ENCODE measurements at regions not wholly inside any gene's neighbourhood (a gene's known extent, or its start where the extent isn't known, plus 50 kb on each side); places are given as distances from the start of the nearest gene placed in this dataset.

DNA sequence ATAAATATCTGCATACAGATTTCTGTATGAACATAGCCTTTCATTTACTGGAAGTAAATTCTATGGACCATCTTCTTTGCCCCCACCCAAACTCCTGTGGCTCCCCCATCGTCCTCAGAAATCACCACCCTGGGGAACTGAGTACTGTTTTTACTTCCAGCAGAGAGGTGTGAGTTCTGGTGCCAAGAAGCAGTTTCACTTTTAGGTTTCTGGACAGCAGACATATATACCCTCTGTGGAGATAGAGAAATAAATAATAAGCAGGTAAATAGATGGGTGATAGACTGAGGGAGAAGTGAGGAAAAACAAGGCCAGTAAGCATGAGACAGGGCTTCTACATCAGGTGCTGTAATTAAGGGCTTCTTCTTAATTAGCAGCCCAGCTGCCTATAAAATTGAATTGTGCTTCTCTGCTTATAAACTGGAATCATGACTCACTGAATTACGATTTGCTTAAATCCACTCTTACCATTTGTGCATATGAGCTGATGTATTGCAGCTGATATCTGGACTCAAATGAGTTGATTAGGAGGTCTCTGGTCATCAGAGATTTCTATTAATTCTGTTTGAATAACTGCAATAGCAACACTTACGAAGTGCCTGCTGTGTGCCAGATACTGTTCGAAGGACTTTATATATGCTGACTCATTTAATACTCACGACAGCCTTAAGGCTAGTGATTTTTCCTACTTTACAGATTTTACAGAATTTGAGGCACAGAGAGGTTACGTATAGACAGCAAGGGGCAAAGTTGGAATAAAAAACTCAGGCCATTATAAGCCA lies 60.8 kb upstream of the DHX15 start:
- intact Hi-C loops (cut with micrococcal nuclease; ENCODE audit: unreplicated experiment): loop anchor here (5.0 kb wide), 1 partner anchor 63 kb away; the partner anchor contains the start of gene DHX15
- Histone ChIP-seq H3K4me1 (replicated peaks; ENCODE audit: insufficient read depth) (peaks cover 38% of the 10 kb centered on the region), H3K79me2 (ENCODE audit: low read depth) (no peaks in the 10 kb centered on the region), H4K20me1 (ENCODE audit: insufficient read depth) (no peaks in the 10 kb centered on the region), H3K9me3 (ENCODE audit: insufficient read depth, low read depth) (no peaks in the 10 kb centered on the region), H3K36me3 (ENCODE audit: low read depth) (no peaks in the 10 kb centered on the region), H3F3A (ENCODE audit: insufficient read depth, low read depth) (peaks cover 26% of the 10 kb centered on the region), H3K4me3 (no peak overlapping the region), H3K27ac (peak overlapping the region; percentile 11; the same call in 1 of the 2 replicates), H3K9me2 (ENCODE audit: insufficient read depth) (no peaks in the 10 kb centered on the region), H3K27me3 (ENCODE audit: insufficient read depth, low read depth) (no peaks in the 10 kb centered on the region), H2AFZ (no peak overlapping the region), H3K4me2 (peak overlapping the region; percentile 18; the same call in 1 of the 2 replicates)
- ChIA-PET CTCF (no interaction called here), POLR2A (ENCODE audit: unreplicated experiment) (no interaction called here)
- BruUV-seq (replicated peaks): no TSS peak
- DNase-seq: no peak
- TF ChIP-seq, protein P1, sequence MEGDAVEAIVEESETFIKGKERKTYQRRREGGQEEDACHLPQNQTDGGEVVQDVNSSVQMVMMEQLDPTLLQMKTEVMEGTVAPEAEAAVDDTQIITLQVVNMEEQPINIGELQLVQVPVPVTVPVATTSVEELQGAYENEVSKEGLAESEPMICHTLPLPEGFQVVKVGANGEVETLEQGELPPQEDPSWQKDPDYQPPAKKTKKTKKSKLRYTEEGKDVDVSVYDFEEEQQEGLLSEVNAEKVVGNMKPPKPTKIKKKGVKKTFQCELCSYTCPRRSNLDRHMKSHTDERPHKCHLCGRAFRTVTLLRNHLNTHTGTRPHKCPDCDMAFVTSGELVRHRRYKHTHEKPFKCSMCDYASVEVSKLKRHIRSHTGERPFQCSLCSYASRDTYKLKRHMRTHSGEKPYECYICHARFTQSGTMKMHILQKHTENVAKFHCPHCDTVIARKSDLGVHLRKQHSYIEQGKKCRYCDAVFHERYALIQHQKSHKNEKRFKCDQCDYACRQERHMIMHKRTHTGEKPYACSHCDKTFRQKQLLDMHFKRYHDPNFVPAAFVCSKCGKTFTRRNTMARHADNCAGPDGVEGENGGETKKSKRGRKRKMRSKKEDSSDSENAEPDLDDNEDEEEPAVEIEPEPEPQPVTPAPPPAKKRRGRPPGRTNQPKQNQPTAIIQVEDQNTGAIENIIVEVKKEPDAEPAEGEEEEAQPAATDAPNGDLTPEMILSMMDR (conservative IDR thresholded peaks at IDR 0.05): no peak
- no peak for TF ChIP-seq EZH2 (IDR thresholded peaks at IDR 0.05; ENCODE audit: low read depth)

DNA sequence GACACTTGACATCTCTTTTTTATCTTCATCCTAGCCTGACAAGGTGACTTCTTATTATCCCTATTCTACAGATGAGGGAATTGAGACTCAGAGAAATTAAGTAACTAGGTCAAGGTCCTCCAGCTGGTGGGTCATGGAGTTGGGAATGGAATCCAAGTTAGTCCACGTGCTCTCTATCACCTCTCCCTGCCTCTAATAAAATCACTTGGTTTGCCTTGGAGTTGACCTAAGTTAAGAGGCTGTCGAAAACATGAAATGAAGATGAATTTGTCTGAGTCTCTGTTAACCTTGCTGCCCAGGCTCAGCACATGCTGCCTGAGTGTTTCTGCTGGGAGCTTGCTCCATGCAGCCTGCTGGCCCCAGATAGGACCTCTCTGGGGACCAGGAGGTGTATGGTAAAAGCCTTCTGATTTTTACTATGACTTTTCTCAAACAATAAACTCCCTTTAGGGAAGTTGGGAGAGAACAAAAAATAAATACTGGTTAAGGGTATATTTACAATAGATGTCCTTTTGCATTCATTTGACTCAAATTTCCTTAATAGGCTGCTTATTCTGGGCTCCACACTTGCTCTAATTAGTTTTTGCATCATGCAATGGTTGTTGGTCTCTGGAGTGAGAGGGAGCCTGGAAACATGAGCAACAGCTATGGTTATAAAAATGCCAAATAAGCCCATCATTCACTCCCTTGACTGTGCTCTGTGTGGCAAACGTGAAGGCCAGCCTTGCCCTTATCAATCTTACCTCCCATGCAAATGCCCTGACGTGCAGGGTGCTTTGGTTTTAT lies 61.6 kb upstream of the DHX15 start:
- Histone ChIP-seq H4K20me1 (ENCODE audit: insufficient read depth) (no peaks in the 10 kb centered on the region), H3K4me3 (no peak overlapping the region), H3K4me1 (replicated peaks; ENCODE audit: insufficient read depth) (peaks cover 38% of the 10 kb centered on the region), H3K4me2 (peak overlapping the region; percentile 18; the same call in 1 of the 2 replicates), H3K79me2 (ENCODE audit: low read depth) (no peaks in the 10 kb centered on the region), H3K36me3 (ENCODE audit: low read depth) (no peaks in the 10 kb centered on the region), H3K9me2 (ENCODE audit: insufficient read depth) (no peaks in the 10 kb centered on the region), H2AFZ (no peak overlapping the region), H3K9me3 (ENCODE audit: insufficient read depth, low read depth) (no peaks in the 10 kb centered on the region), H3K27ac (no peak overlapping the region), H3F3A (ENCODE audit: insufficient read depth, low read depth) (peaks cover 26% of the 10 kb centered on the region), H3K27me3 (ENCODE audit: insufficient read depth, low read depth) (no peaks in the 10 kb centered on the region)
- ChIA-PET CTCF (no interaction called here), POLR2A (ENCODE audit: unreplicated experiment) (no interaction called here)
- BruUV-seq (replicated peaks): no TSS peak
- TF ChIP-seq, protein P1 (conservative IDR thresholded peaks at IDR 0.05): no peak
- no peak for TF ChIP-seq EZH2 (IDR thresholded peaks at IDR 0.05; ENCODE audit: low read depth)
- no peak for DNase-seq
- intact Hi-C loops (cut with micrococcal nuclease; ENCODE audit: unreplicated experiment): no loop called here

DNA sequence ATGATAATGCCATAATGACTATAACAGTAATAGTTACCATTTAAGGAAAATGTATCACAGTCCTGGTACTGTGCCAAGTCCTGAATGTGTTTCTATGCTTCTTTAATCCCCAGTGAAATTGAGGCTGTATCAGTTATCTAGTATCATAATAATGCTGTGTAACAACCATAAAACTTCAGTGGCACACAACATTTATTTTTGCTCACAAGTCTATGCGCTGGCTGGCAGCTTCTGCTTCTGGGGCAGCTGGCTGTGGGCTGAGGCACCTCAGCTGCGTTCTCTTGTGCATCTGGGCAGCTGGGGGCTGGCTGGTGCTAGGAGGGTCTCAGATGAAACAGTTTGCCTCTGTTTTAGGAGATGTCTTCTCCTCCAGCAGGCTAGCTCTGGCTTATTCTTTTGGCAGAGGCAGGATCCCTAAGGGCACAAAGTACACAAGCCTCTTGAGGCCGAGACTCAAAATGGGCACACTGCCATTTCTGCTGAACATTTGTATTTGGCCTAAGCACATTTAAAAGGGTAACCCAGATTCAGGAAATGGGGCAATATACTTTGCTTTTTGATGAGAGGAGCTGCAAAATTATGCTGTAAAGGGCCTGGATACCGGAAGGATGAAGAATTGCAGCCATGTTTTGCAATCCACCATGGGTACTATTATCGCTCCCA lies 62.6 kb upstream of the DHX15 start:
- no peak for DNase-seq
- intact Hi-C loops (cut with micrococcal nuclease; ENCODE audit: unreplicated experiment): no loop called here
- H3K4me1 ChIP-seq (replicated peaks; ENCODE audit: insufficient read depth): peaks cover 38% of the 10 kb centered on the region
- H3K36me3 ChIP-seq (ENCODE audit: low read depth): no peaks in the 10 kb centered on the region
- H3K9me3 ChIP-seq (ENCODE audit: insufficient read depth, low read depth): no peaks in the 10 kb centered on the region
- no peaks in the 10 kb centered on the region for H4K20me1 ChIP-seq (ENCODE audit: insufficient read depth)
- H3K9me2 ChIP-seq (ENCODE audit: insufficient read depth): no peaks in the 10 kb centered on the region
- H3K27ac ChIP-seq: no peak overlapping the region
- TF ChIP-seq EZH2 (IDR thresholded peaks at IDR 0.05; ENCODE audit: low read depth): no peak
- TF ChIP-seq, protein P1 (conservative IDR thresholded peaks at IDR 0.05): no peak
- H3K79me2 ChIP-seq (ENCODE audit: low read depth): no peaks in the 10 kb centered on the region
- CTCF ChIA-PET: no interaction called here
- no TSS peak for BruUV-seq (replicated peaks)
- peaks cover 26% of the 10 kb centered on the region for H3F3A ChIP-seq (ENCODE audit: insufficient read depth, low read depth)
- no peak overlapping the region for H3K4me2 ChIP-seq
- POLR2A ChIA-PET (ENCODE audit: unreplicated experiment): no interaction called here
- no peak overlapping the region for H3K4me3 ChIP-seq
- H3K27me3 ChIP-seq (ENCODE audit: insufficient read depth, low read depth): no peaks in the 10 kb centered on the region
- no peak overlapping the region for H2AFZ ChIP-seq
